ENCODE measurements at regions not wholly inside any gene's neighbourhood (a gene's known extent, or its start where the extent isn't known, plus 50 kb on each side); places are given as distances from the start of the nearest gene placed in this dataset.
A peak's percentile ranks its signal among the peaks of the same experiment; 100 is the strongest.

DNA sequence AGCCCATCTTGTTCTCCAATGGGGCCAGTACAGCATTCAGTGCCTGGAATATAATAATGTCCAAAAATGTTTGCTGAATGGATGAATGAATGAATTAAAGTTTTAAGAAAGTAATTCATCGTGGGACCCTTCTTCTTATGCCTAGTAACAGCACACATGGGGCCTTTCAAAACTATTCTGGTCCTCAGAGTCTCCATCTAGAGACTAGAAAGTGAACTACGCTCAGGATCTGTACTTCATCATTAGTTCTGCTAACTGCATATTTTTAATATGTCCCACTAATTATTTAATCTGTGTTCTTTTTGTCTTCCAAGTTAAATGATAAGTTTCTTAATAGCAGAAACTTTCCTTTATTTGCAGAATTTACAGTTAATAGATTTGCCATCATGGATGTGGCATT, 172.5 kb downstream of the SMAD2 start:
- no peaks in the 10 kb centered on the region for H3K36me3 ChIP-seq (ENCODE audit: control insufficient read depth, insufficient read depth, low read length)
- intact Hi-C loops (cut with micrococcal nuclease) (loop anchor here (2.0 kb wide), 1 partner anchor 543 kb away; no protein-coding TSS in a partner anchor), in situ Hi-C loops (cut with MboI) (no loop called here)
- no TSS peak for BruUV-seq (replicated peaks)
- DNase-seq (ENCODE audit: extremely low read depth in 1 of 4, low spot score in 3 of 4) (no peak), FAIRE-seq (peak; percentile 19), ATAC-seq (no peak)
- CTCF ChIA-PET (ENCODE audit: low intra/inter-chr PET ratio) = interaction anchor here (0.7 kb wide), 1 partner anchor 261 kb away, joined by 3 read pairs; no protein-coding TSS in a partner anchor
- POLR2A ChIA-PET = no interaction called here
- no peak overlapping the region for H2AFZ ChIP-seq (ENCODE audit: low read depth, low read length)
- peaks cover 0 to 6% of the 10 kb centered on the region in 2 experiments; a peak in 2 of 5 replicates for H3K4me1 ChIP-seq (replicated peaks in 1 of 2; ENCODE audit: control insufficient read depth in 2 of 2, insufficient read depth in 2 of 2, low read length in 2 of 2)
- H3K9me3 ChIP-seq (replicated peaks; ENCODE audit: control insufficient read depth, insufficient read depth, low read depth, low read length) = no peaks in the 10 kb centered on the region
- no peaks in the 10 kb centered on the region for H3K9me1 ChIP-seq (ENCODE audit: control insufficient read depth, insufficient read depth, low read length)
- H3K9ac ChIP-seq (ENCODE audit: insufficient read depth in 1 of 2, low read depth in 2 of 2, low read length in 2 of 2) = no peak overlapping the region
- TF ChIP-seq, protein P1, sequence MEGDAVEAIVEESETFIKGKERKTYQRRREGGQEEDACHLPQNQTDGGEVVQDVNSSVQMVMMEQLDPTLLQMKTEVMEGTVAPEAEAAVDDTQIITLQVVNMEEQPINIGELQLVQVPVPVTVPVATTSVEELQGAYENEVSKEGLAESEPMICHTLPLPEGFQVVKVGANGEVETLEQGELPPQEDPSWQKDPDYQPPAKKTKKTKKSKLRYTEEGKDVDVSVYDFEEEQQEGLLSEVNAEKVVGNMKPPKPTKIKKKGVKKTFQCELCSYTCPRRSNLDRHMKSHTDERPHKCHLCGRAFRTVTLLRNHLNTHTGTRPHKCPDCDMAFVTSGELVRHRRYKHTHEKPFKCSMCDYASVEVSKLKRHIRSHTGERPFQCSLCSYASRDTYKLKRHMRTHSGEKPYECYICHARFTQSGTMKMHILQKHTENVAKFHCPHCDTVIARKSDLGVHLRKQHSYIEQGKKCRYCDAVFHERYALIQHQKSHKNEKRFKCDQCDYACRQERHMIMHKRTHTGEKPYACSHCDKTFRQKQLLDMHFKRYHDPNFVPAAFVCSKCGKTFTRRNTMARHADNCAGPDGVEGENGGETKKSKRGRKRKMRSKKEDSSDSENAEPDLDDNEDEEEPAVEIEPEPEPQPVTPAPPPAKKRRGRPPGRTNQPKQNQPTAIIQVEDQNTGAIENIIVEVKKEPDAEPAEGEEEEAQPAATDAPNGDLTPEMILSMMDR (IDR thresholded peaks at IDR 0.05 in 2 of 3, conservative IDR thresholded peaks at IDR 0.05 in 1 of 3; ENCODE audit: insufficient read depth in 2 of 3, low read depth in 1 of 3, low read length in 3 of 3) = peak in 2 of 3 experiments; percentile 13; a peak in 2 of 6 replicates
- no peak for TF ChIP-seq XRCC5 (IDR thresholded peaks at IDR 0.05; ENCODE audit: low read depth, low read length)
- H4K20me1 ChIP-seq (replicated peaks; ENCODE audit: control insufficient read depth, insufficient read depth, low read length) = no peaks in the 10 kb centered on the region
- H3K4me2 ChIP-seq (ENCODE audit: insufficient read depth, low read length) = no peak overlapping the region
- no peak overlapping the region for H3K4me3 ChIP-seq
- H3K79me2 ChIP-seq (ENCODE audit: control insufficient read depth, insufficient read depth, low read length) = no peaks in the 10 kb centered on the region
- H3K27me3 ChIP-seq (ENCODE audit: control insufficient read depth in 2 of 2, insufficient read depth in 2 of 2, low read length in 2 of 2) = no peaks in the 10 kb centered on the region
- 8% methylated on average over 2 of the region's 2 CpGs for WGBS (ENCODE audit: insufficient coverage, low coverage, missing lambda C conversion rate)
- no peak overlapping the region for H3K27ac ChIP-seq (ENCODE audit: extremely low read depth, low read depth, low read length)

Measured in K562 (cell line).